NCI-H2196 treated with DMSO at 0.1 percent for 48 hours (cell line): ENCODE measurements at regions not wholly inside any gene's neighbourhood (a gene's known extent, or its start where the extent isn't known, plus 50 kb on each side); places are given as distances from the start of the nearest gene placed in this dataset.

Source experiments
- DNase-seq: peaks from one replicate; lab custom pipeline; 2025; ENCODE audit not compliant: unreplicated experiment; lab: John Stamatoyannopoulos, UW

DNA sequence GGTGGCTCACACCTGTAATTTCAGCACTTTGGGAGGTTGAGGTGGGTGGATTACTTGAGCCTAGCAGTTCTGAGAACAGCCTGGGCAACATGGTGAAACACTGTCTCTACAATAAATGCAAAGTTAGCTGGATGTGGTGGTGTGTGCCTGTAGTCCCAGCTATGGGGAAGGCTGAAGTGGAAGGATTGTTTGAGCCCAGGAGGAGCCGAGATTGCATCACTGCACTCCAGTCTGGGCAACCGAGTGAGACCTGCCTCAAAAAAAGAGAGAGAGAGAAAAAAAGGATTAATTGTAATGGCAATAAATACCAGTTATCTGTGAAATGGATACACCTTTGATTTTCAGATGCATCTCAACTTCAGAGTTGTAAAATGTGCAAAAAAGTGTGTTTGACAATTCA lies 58.8 kb downstream of the SPRY1 start:
- DNase-seq, result no peak

DNA sequence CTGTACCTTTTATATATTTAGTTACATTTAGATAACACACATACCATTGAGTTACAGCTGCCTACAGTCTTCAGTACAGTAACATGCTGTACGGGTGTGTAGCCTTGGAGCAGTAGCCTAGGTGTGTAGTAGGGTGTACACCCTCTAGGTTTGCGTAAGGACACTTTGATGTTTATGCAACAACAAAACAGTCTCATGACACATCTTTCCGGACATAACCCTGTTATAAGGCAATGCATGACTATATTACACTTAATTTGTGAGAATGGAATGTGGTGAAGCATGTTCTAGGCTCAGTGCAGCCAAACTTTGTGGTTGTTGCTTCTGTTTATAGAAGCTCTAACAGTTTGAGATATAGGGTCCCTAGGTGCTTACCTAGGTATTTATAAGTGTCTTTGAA lies 65.4 kb downstream of the SPRY1 start:
- DNase-seq, result no peak

DNA sequence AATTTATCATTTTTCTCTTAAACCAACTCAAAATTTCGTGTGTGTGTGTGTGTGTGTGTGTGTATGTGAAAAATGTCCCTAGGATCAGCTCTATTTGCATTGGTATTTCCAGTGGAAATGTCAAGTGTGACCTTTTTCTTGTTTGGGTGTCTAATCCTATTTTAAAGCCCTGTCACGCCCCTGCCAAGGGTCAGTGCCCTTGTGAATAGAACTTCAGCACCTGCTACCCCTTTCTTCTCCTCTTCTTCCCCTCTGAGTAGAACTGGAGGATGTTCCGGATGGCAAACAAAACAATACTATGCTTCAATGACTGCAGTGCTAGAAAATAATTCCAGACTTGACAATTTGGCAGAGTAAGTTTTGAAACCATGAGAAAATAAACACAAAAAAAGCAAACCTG lies 67.3 kb downstream of the SPRY1 start:
- no peak for DNase-seq

DNA sequence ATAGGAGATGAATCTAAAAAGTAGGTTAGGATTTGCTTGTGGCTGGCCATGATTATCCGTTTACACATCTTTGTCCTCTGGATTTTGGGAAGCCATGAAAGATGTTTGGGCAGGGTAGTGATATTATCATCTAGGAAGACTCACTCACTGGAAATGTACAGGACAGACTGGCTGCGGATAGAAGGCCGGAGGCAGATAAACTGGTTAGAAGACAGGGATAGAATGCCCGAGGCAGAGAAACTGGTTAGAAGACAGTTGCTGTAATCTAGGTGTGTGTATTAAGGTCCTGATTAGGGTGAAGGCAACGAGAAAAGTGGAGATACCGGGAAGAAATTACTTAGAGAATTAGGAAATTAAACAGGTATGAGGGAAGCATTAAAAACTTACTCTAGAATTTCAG lies 68.8 kb downstream of the SPRY1 start:
- DNase-seq, result no peak

DNA sequence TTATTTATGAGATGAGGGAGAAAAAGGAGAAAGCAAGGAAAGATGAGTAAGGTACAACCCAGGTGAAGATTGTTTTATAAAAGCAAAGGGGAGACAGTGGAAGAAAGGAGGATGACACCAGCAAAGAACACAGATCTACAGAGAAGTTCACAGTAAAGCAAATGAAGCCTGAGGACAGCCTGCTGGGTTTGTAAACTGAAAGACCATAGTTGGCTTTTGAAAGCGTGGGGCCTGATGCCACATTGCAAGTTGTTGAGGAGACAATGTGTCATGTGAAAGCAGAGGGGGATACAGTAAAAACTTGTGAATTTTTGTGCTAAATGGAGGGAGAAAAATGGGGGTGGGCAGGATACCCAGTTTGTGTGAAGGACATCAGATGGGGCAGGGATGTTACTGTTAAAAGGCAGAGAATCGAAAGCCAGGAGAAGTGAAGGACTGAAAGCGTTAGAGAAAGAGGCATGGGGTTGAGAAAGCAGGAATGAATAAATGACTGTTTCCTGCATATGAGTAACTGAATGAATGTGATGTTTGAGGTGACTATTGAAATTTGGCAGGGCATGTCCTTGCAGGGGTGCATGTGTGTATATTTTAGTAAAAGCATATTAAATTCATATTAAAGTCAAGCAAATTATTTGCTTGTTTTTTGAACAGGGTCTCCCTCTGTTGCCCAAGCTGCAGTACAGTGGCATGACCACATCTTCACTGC lies 69.6 kb downstream of the SPRY1 start:
- no peak for DNase-seq

DNA sequence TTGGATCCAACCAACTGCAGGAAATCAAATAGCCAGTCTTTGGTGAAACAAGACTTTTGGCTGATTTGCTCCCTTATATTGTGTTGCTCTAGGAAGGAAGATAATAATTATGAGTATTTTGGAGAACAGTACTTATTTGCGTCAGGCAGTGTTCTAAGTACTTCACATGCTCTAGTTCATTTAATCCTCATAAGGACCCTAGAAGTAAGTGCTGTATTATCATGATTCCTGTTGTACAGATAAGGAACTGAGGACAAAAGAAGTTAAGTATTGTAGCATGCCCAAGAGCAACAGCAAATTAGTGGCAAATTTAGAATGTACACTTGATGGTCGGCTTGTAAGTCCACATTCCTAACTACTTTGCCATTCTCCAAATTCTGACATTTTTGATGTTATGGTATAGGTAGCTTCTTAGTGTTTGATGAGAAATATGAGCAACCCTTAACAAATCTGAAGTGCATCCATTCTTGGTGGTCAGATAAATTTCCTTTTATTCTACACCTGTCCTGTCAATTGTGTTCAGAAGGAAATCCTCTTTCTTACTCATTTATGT lies 72.0 kb downstream of the SPRY1 start:
- DNase-seq, result no peak

DNA sequence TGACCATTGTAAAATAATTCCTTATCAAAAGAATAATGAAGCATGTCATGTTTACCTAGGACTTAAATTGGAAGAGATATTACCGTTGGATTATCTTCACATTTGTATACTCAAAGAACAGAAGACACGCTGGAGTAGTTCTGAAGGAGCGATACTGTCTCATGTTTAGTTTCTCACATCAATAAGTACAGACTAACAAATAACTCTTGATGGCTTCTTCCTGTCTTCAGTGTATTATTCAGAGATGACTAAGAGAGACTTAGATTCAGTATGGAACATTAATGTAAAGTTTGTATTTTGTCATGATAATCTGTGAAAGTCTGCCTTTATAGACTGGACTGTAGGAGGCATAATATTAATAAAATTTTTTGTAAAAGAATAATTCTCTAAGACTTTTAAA lies 72.7 kb downstream of the SPRY1 start:
- DNase-seq, result no peak

DNA sequence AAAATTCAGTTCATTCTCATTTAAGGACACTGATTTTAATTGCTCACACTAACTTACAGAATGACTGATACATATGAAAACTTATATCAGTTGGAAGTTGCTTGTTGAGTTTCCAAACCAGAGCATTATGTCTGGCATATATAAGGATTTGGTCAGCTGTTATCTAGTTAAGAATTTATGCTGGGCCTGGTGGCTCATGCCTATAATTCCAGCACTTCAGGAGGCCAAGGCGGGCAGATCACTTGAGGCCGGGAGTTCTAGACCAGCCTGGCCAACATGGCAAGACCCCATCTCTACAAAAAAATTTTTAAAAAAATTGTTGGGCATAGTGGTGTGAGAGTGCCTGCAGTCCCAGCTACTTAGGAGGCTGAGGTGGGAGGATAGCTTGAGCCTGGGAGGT lies 73.1 kb downstream of the SPRY1 start:
- DNase-seq, result no peak

DNA sequence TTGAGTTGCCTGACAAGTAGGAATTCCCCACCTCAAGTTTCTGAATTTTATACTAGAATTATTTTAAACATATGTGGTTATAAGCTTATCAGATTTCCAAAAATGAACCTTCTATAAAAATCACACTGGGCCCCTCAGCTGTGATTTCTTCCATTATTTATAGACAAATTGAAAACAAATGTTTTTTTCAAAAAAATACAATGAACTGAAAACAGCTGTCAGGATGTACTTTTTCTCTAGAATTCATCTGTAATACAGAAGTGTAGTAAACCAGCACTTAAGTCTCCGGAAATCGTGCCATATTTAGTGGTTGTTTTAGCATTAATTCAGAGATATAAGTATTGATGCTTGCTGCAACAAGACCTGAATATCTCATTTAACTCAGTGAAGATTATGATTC lies 74.0 kb downstream of the SPRY1 start:
- DNase-seq, result no peak

DNA sequence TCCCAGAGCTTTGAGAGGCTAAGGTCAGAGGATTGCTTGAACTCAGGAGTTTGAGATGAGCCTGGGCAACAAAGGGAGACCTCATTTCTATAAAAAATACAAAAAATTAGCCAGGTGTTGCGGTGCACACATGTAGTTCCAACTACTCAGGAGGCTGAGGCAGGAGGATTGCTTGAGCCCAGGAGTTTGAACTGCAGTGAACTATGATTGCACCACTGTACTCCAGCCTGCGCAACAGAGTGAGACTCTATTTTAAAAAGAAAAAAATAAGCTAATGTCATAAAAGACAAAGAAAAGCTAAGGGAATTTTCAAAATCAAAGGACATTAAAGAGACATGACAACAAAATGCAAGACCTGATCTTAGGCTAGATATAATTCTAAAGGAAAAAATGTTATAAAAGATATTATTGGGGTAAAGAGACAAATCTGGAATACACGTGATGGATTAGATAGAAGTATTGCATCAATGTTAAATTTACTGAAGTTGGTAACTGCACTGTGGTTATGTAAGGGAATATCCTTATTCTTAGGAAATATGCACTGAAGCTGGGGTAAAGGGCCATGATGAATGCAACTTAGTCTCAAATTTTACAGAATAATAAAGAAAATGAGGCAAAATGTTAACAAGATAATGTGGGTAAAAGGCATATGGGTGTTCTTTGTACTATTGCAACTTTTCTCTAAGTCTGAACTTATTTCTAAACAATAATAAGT lies 75.2 kb downstream of the SPRY1 start:
- no peak for DNase-seq

DNA sequence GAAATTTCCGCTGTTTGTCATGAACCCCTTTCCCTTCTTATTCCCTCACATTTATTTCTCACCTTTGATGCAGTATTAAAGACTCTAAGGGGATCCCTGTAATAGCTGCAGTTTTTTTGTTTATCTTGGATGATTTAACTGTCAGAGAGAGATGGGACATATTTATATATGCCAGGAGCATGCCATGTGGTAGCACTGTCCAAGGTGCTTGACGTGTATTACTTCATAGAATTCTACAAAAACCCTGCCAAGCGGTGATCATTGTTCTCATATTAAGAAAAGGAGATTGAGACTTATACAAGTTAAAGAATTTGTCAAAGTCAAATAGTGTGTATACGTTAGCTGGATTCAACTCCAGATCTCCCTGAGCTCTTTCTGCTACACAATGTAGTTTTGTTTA lies 78.2 kb downstream of the SPRY1 start:
- DNase-seq, result no peak

DNA sequence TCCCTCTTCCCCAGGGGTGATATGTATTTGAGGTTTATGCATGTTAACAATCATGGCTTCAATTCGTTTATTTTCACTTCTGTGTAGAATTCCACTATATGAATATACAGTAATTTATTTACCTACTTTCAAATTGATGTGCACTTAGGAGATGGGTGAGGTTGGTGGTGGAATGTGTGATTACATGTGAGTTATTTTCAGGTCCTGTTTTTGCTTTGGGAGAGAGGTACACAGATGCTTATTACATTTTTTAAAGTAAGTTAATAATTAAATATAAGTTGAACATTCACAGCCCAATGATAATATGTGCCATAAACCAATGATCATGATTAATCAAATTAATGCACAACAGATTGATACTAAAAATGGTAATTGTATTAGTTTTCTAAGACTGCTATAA lies 79.5 kb downstream of the SPRY1 start:
- DNase-seq, result no peak

DNA sequence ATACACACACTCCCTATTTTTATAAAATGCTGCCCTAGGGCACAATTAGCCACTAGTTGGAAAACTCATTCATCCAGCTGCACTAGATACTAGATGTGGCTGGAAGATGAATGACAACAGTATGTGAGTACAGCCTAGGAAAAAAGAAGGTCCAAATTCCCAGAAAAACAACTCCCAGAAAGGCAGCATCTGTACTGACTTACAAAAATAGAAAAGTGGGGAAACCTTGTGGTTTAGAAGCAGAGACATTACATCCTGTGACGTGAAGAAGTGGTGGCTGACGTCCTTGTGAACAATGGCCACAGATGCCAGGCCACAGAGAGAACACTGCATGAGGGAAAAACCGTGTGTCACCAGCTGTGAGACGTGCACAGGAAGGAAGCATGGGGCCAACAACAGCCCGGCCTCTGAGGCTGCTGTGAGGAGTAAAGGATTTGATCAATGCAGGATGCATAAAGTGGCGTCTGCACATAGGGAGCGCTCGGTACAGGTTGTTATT lies 81.2 kb downstream of the SPRY1 start:
- no peak for DNase-seq

DNA sequence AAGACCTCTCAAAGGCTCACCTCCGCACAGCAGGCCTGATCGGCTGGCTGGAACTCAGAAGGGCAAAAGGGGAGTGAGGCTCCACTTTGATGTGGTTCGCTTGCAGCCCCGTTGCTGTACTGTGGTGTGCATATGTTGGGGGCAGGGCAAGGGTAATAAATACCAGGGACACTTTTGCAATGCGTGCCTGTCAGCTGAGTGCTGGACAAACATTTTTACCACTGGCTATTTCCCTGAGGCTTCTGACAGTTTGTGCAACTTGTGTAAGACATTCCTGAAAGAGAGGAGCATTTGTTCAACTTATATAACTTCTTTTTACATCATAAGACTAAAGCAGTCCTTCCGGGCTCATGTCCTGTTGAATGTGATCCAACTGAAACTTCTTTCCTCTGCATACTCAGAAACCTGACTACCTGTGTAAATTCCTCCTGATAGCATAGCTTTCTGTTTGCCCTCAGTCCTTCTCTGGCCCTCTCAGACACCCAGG lies 82.3 kb downstream of the SPRY1 start:
- DNase-seq, result no peak

DNA sequence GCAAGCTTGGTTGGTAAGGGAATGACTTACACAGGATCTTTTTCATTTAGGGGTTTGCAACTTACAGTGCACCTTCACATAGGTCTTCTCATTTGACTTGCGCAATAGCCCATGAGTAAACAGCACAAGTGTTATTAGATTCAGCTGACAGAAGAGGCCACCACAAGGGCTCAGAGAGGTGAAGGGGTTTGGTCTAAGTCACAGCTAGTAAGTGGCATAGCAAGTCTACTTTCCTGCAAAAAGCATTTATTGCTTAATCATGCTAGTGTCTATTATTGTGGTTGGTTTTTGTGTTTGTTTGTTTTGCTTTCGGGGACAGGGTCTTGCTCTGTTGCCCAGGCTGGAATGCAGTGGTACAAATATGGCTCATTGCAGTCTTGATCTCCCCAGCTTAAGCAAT lies 83.3 kb downstream of the SPRY1 start:
- DNase-seq, result no peak

DNA sequence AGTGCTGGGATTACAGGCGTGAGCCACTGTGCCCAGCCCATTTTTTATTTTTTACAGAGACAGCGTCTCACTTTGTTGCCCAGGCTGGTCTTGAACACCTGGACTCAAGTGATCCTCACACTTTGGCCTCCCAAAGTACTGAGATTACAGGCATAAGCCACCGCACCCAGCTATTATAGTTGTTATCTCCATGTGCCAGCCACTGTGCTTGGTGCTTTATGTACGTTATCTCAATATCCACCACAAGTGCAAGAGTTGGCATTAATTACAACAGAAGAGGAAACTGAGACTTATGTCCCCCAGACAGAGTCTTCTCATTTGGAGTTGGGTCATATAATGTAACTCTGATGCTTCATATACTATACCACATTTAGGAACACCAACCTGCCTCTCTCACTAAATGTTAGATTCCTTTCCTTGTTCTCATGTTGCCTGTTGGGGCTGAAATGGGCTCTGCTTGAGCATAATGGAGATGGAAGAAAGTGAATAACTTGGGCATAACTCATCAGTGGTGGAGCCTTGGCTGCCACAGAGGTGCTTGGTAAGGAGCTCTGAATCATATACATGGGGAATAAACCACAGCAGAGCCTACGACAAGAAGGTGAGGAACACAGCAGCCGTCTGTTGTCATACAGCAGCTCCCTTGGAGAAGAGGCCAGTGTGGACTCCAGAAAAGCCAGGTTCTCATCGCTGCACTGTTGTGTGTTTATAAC lies 84.3 kb downstream of the SPRY1 start:
- no peak for DNase-seq

DNA sequence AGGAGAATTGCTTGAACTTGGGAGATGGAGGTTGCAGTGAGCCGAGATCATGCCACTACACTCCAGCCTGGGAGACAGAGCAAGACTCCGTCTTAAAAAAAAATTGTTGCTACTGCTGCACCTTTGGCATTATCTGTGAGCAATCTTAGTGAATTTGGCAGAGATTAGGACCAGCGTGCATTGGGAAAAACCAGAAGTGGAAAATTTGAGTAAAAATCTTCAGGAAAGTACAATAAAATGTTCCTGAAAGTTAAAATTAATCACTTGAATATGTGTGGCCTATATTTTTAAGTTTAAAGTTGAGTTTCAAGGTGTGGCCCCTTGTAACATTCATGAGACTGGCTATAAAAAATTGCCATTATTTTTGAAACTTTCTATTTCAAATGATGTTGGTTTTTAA lies 85.1 kb downstream of the SPRY1 start:
- no peak for DNase-seq

DNA sequence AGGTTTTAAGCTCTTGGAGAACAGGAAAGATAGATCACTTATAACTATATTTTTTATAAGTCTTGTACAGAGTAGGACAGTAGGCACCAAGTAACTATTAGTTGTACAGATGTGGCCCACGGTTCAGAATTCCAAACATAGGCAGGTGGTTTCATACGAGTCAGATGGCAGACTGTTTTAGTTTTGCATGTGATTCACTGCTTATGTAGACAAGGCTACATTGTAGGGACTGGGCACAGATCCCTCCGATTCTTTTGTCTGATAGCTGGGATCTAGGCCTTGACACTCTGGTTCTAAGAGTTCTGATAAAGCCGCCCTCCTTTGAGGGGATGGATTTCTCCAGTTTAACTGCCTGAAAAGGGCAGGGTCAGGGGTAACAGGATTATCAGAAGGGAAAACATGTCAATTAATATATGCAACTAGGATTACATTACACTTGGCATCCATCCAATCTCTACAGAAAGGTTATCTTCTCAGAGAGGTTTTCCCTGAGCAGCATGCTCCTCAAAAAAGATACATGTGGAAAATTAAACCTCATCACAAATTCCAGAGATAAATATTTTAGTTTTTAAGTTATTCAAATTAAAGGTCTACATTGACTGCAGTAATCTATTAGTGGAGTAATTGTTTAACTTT lies 87.8 kb downstream of the SPRY1 start:
- no peak for DNase-seq

DNA sequence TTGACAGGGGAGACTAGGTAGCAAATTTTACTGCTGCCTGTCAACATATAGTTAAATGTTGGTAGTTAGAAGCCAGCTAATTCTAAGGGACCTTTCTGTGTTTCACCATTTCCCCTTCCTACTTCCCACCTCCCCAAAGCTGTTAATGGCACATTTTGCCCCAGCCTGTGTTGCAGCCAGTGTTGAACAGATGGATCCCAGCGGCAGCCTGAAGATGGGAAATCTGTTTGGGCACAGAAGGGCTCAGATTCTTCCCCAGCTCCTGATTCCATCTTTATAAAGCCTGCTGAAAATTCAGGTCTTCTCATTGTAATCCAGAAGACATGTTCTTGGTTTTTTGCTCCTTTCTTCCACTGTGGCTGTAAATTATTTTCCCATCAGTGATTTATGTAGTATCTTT lies 89.0 kb downstream of the SPRY1 start:
- no peak for DNase-seq

DNA sequence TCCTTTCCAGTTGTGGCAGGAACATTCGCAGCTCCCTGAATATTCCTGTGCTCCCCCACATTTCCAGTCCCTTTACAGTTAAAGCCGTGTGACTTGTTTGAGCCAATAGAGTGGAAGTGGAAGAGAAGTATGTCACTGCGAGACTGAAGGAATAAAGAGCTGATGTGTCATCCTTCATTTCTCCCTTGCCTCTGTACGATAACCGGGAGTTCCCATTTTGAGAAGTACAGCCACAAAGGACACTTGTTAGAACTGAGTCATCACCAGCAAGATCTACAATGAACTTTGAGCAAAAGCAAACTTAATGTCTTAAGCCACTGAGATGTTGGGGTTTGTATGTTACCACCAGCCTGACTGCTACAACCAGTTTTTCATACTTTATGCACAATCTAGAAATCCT lies 92.3 kb downstream of the SPRY1 start:
- DNase-seq, result no peak

DNA sequence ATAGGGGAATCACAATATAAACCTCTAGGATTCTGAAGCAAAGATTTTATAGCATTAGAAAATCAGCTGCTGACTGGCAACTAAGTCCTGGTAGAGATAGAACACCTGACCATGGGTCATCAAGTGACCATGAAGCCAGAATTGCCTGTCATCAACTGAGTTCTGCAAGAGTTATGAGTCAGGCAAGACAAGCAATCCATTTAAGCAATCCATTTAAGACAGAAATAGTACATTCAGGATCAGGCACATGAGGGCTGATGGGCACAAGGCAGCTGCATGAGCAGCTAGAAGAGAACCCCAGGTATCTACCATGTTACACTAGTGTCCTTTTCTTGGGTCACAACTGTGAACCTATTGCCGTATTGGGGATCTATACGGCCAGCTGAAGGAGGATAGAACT lies 98.9 kb downstream of the SPRY1 start:
- no peak for DNase-seq
